H1 (cell line): ENCODE measurements at regions not wholly inside any gene's neighbourhood (a gene's known extent, or its start where the extent isn't known, plus 50 kb on each side); places are given as distances from the start of the nearest gene placed in this dataset.

Source experiments
- BCL11A ChIP-seq, 2 experiments: IDR thresholded peaks; one replicate each; pipeline ENCODE4 v1.6.1; 2011; ENCODE audit warnings: low read depth in 2 of 2, low read length in 2 of 2, mild to moderate bottlenecking in 2 of 2
- CBX5 ChIP-seq: fragments of 300-800, 300-1000 bp; sonication (generic); IDR thresholded peaks from 2 replicates; pipeline ENCODE4 v1.7.1; 2016; ENCODE audit warnings: antibody characterized with exemption, low read length, low read depth
- CHD2 ChIP-seq: IDR thresholded peaks from 2 replicates; pipeline ENCODE4 v1.6.1; 2012; ENCODE audit warnings: low read length, improper control_type of control experiment
- KDM5A ChIP-seq: fragments of 200-600 bp; IDR thresholded peaks from 2 replicates; pipeline ENCODE4 v1.7.1; 2012; ENCODE audit warnings: mild to moderate bottlenecking, low read length, inconsistent platforms, mixed read lengths
- MAFK ChIP-seq: IDR thresholded peaks from 2 replicates; pipeline ENCODE4 v1.6.1; 2012; ENCODE audit warnings: low read depth, mild to moderate bottlenecking, improper control_type of control experiment, low read length
- NANOG ChIP-seq: IDR thresholded peaks from 2 replicates; pipeline ENCODE4 v1.6.1; 2011; ENCODE audit warnings: low read length, low read depth, mild to moderate bottlenecking, inconsistent platforms; ENCODE audit not compliant: insufficient read depth, poor library complexity, severe bottlenecking
- NRF1 ChIP-seq: IDR thresholded peaks from 2 replicates; pipeline ENCODE4 v1.6.1; 2011; ENCODE audit warnings: mild to moderate bottlenecking, low read depth, low read length, improper control_type of control experiment
- RXRA ChIP-seq: IDR thresholded peaks from 2 replicates; pipeline ENCODE4 v1.6.1; 2011; ENCODE audit warnings: low read depth, mild to moderate bottlenecking, low read length, moderate library complexity; ENCODE audit not compliant: insufficient read depth
- SP4 ChIP-seq: IDR thresholded peaks from 2 replicates; pipeline ENCODE4 v1.6.1; 2012; ENCODE audit warnings: low read length, inconsistent platforms
- SRF ChIP-seq: IDR thresholded peaks from 2 replicates; pipeline ENCODE4 v1.6.1; 2011; ENCODE audit warnings: mild to moderate bottlenecking, low read depth, low read length, moderate library complexity
- TAF1 ChIP-seq: IDR thresholded peaks from 2 replicates; pipeline ENCODE4 v1.6.1; 2011; ENCODE audit warnings: mild to moderate bottlenecking, low read depth, low read length
- TAF7 ChIP-seq: optimal IDR thresholded peaks from 2 replicates; pipeline ENCODE3; 2011; ENCODE audit warnings: low read depth, mild to moderate bottlenecking, inconsistent platforms, low read length, moderate library complexity, borderline replicate concordance
- TBP ChIP-seq: IDR thresholded peaks from 2 replicates; pipeline ENCODE4 v1.6.1; 2011; ENCODE audit warnings: low read depth, low read length, improper control_type of control experiment
- TF ChIP-seq, protein P1 (sequence below): fragments of 300-600 bp; sonication (generic); IDR thresholded peaks from 2 replicates; pipeline ENCODE4 v1.7.1; 2012; ENCODE audit warnings: low read length, moderate library complexity, mild to moderate bottlenecking, inconsistent platforms; ENCODE audit not compliant: insufficient replicate concordance

DNA sequence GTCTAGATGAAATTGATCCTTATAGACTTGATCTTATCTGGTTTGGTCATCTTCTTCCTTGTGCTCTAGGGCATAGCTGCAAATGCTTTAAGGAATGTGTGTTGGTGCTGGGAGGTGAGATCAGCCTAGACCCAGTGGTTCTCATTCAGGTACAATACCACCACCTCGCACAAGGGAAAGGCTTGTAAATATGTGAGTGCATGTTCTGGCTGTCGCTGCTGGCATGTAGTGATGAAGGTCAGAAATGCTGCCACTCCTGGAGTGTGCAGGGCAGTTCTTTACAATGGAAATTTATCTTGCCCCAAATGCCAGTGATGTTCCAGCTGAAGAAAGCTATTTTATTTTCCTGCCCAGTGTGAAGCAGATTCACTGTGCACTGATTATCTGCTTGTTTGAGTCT, 900.9 kb downstream of the QKI start (continued):
- TF ChIP-seq, protein P1, sequence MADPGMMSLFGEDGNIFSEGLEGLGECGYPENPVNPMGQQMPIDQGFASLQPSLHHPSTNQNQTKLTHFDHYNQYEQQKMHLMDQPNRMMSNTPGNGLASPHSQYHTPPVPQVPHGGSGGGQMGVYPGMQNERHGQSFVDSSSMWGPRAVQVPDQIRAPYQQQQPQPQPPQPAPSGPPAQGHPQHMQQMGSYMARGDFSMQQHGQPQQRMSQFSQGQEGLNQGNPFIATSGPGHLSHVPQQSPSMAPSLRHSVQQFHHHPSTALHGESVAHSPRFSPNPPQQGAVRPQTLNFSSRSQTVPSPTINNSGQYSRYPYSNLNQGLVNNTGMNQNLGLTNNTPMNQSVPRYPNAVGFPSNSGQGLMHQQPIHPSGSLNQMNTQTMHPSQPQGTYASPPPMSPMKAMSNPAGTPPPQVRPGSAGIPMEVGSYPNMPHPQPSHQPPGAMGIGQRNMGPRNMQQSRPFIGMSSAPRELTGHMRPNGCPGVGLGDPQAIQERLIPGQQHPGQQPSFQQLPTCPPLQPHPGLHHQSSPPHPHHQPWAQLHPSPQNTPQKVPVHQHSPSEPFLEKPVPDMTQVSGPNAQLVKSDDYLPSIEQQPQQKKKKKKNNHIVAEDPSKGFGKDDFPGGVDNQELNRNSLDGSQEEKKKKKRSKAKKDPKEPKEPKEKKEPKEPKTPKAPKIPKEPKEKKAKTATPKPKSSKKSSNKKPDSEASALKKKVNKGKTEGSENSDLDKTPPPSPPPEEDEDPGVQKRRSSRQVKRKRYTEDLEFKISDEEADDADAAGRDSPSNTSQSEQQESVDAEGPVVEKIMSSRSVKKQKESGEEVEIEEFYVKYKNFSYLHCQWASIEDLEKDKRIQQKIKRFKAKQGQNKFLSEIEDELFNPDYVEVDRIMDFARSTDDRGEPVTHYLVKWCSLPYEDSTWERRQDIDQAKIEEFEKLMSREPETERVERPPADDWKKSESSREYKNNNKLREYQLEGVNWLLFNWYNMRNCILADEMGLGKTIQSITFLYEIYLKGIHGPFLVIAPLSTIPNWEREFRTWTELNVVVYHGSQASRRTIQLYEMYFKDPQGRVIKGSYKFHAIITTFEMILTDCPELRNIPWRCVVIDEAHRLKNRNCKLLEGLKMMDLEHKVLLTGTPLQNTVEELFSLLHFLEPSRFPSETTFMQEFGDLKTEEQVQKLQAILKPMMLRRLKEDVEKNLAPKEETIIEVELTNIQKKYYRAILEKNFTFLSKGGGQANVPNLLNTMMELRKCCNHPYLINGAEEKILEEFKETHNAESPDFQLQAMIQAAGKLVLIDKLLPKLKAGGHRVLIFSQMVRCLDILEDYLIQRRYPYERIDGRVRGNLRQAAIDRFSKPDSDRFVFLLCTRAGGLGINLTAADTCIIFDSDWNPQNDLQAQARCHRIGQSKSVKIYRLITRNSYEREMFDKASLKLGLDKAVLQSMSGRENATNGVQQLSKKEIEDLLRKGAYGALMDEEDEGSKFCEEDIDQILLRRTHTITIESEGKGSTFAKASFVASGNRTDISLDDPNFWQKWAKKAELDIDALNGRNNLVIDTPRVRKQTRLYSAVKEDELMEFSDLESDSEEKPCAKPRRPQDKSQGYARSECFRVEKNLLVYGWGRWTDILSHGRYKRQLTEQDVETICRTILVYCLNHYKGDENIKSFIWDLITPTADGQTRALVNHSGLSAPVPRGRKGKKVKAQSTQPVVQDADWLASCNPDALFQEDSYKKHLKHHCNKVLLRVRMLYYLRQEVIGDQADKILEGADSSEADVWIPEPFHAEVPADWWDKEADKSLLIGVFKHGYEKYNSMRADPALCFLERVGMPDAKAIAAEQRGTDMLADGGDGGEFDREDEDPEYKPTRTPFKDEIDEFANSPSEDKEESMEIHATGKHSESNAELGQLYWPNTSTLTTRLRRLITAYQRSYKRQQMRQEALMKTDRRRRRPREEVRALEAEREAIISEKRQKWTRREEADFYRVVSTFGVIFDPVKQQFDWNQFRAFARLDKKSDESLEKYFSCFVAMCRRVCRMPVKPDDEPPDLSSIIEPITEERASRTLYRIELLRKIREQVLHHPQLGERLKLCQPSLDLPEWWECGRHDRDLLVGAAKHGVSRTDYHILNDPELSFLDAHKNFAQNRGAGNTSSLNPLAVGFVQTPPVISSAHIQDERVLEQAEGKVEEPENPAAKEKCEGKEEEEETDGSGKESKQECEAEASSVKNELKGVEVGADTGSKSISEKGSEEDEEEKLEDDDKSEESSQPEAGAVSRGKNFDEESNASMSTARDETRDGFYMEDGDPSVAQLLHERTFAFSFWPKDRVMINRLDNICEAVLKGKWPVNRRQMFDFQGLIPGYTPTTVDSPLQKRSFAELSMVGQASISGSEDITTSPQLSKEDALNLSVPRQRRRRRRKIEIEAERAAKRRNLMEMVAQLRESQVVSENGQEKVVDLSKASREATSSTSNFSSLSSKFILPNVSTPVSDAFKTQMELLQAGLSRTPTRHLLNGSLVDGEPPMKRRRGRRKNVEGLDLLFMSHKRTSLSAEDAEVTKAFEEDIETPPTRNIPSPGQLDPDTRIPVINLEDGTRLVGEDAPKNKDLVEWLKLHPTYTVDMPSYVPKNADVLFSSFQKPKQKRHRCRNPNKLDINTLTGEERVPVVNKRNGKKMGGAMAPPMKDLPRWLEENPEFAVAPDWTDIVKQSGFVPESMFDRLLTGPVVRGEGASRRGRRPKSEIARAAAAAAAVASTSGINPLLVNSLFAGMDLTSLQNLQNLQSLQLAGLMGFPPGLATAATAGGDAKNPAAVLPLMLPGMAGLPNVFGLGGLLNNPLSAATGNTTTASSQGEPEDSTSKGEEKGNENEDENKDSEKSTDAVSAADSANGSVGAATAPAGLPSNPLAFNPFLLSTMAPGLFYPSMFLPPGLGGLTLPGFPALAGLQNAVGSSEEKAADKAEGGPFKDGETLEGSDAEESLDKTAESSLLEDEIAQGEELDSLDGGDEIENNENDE: no peak
- TF ChIP-seq TBP (no peak), BCL11A (IDR thresholded peaks at IDR 0.05; ENCODE audit: low read depth in 2 of 2, low read length in 2 of 2) (no peak), CBX5 (no peak), CHD2 (no peak), NANOG (no peak), TAF1 (no peak), SRF (no peak), KDM5A (no peak), RXRA (no peak), NRF1 (no peak), MAFK (no peak), TAF7 (no peak), SP4 (no peak)
